ENCODE measurements at regions not wholly inside any gene's neighbourhood (a gene's known extent, or its start where the extent isn't known, plus 50 kb on each side); places are given as distances from the start of the nearest gene placed in this dataset.

DNA sequence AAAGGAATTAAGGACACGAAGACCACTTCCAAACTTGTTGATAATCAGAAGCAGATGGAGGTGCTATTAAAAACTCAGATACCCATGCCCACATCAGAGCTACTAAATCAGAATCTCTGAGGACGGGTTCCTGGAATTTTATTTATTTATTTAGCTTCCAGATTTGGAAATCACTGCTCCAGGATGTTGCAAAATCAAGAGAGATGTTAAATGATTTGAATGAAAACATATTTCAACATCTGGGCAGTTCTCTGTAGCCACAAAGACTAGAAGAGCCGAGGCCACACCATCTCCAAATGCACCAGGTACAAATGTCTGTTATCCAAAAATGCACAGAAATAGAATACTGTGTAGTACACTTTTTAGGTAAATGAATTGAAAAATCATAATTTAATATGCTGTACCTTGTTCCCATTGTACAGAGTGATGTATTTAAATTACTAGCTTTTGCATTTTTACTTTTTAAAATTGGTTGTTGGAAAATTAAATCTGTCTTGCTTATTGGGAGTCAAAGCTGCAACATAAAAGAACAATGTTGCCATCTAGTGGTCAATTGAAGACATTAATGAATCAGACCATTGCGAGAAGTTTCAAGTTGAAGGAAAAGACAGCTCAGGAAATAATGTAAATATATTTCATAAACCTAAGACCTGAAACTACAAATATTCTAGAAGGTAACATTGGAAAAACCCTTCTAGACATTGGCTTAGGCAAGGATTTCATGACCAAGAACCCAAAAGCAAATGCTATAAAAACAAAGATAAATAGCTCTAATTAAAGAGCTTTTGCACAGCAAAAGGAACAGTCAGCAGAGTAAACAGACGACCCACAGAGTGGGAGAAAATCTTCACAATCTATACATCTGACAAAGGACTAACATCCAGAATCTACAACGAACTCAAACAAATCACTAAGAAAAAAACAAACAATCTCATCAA, 151.3 kb upstream of the TTC29 start:
- Mint-ChIP-seq H3K4me3 (no peak overlapping the region), H3K27ac (ENCODE audit: unreplicated experiment) (no peak overlapping the region), H3K9me3 (no peaks in the 10 kb centered on the region), H3K4me1 (no peaks in the 10 kb centered on the region), H3K36me3 (ENCODE audit: low read depth) (no peaks in the 10 kb centered on the region), H3K27me3 (ENCODE audit: low read depth) (no peaks in the 10 kb centered on the region)
- DNase-seq (ENCODE audit: low read depth, low spot score) = no peak
- TF ChIP-seq, protein P1, sequence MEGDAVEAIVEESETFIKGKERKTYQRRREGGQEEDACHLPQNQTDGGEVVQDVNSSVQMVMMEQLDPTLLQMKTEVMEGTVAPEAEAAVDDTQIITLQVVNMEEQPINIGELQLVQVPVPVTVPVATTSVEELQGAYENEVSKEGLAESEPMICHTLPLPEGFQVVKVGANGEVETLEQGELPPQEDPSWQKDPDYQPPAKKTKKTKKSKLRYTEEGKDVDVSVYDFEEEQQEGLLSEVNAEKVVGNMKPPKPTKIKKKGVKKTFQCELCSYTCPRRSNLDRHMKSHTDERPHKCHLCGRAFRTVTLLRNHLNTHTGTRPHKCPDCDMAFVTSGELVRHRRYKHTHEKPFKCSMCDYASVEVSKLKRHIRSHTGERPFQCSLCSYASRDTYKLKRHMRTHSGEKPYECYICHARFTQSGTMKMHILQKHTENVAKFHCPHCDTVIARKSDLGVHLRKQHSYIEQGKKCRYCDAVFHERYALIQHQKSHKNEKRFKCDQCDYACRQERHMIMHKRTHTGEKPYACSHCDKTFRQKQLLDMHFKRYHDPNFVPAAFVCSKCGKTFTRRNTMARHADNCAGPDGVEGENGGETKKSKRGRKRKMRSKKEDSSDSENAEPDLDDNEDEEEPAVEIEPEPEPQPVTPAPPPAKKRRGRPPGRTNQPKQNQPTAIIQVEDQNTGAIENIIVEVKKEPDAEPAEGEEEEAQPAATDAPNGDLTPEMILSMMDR (conservative IDR thresholded peaks at IDR 0.05) = peak; percentile 82

DNA sequence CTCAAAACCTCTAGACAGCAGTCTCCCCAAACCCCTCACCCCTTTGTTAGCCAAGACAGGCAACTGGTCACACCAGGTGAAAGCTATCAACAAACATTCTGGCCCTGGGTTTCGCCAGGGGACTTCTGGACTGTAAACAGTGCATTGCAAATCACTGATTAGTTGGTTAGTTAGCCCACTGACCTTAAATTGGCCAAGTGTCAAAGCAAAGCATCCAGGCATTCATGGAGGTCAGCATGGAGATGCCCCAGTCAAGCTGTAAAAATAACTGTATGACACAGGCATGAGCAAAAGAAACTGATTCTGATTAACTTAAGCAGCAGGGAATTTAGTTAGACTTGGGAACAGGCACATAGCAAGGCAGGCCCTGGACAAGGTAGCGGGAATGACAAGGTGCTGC, 156.0 kb upstream of the TTC29 start:
- Mint-ChIP-seq H3K27me3 (ENCODE audit: low read depth) (no peaks in the 10 kb centered on the region), H3K36me3 (ENCODE audit: low read depth) (no peaks in the 10 kb centered on the region), H3K4me3 (no peak overlapping the region), H3K27ac (ENCODE audit: unreplicated experiment) (no peak overlapping the region), H3K9me3 (no peaks in the 10 kb centered on the region), H3K4me1 (no peaks in the 10 kb centered on the region)
- DNase-seq (ENCODE audit: low read depth, low spot score) = no peak
- TF ChIP-seq, protein P1 (conservative IDR thresholded peaks at IDR 0.05) = no peak

DNA sequence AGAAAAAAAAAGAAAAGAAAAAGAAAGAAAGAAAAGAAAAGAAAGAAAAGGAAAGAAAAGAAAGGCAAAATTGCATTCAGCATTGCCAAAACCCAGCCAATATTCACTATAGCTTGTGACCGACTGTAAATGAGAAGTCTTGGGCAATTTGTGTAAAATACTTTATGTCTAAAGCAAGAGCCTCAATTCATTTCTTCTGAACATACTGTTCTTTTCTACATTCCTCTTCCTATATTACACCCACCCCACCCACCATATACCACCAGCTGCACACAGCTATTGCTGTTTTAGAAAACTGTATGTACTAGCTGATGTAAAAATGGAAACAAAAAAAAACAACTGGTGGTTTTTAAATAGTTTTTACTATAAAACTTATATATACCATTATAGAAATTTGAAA, 156.9 kb upstream of the TTC29 start:
- H3K4me1 Mint-ChIP-seq = no peaks in the 10 kb centered on the region
- no peak overlapping the region for H3K27ac Mint-ChIP-seq (ENCODE audit: unreplicated experiment)
- no peak overlapping the region for H3K4me3 Mint-ChIP-seq
- no peaks in the 10 kb centered on the region for H3K27me3 Mint-ChIP-seq (ENCODE audit: low read depth)
- TF ChIP-seq, protein P1 (conservative IDR thresholded peaks at IDR 0.05) = no peak
- no peaks in the 10 kb centered on the region for H3K9me3 Mint-ChIP-seq
- DNase-seq (ENCODE audit: low read depth, low spot score) = no peak
- H3K36me3 Mint-ChIP-seq (ENCODE audit: low read depth) = no peaks in the 10 kb centered on the region

DNA sequence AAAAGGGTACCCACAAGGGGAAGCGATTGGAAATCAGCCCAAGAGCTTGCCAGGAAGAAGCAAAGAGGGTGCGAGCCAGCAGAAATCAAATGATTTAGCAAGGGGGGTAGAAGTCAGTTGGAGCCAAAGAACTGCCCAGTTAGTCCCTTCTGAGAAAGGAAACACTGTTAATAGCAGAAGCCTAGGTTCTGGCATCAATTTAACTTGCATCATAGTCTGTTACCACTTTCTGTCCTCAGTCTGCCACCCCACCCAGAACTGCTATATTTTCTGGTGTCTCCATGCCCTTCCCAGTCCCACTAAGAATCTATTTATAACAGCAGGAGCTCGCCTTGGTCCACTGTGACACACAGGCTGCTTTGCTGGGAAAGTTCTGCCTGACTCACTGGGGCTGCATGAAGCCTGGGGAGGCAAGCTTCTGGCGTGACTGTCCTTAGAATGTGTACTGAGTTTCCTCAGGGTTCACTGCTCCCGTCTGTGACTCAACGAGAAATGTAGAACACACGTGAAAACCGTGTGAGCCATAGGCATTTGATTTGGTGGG, 157.8 kb upstream of the TTC29 start:
- Mint-ChIP-seq H3K9me3 (no peaks in the 10 kb centered on the region), H3K4me3 (no peak overlapping the region), H3K4me1 (no peaks in the 10 kb centered on the region), H3K36me3 (ENCODE audit: low read depth) (no peaks in the 10 kb centered on the region), H3K27me3 (ENCODE audit: low read depth) (no peaks in the 10 kb centered on the region), H3K27ac (ENCODE audit: unreplicated experiment) (peak overlapping the region; percentile 90)
- DNase-seq (ENCODE audit: low read depth, low spot score) = no peak
- TF ChIP-seq, protein P1 (conservative IDR thresholded peaks at IDR 0.05) = no peak

DNA sequence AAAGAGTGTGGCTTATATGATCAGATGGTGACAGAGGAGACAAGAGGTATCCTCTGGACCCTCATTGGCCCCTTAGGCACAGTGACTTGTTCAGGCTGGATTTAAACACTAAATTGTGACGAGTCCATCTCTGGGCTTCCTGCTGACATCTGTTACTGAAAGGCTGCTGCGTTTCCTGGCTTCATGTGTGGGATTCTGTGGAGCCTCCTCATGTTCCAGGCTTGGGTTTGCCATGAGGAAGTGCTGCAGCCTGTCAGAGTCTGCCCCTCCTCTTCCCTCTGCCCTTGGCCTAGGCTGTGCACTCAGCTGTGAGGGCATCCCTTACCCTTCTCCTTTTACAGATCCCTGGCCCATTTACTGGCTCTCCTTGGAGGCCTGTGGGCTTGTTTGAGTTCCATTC, 159.1 kb upstream of the TTC29 start:
- Mint-ChIP-seq H3K27ac (ENCODE audit: unreplicated experiment) (no peak overlapping the region), H3K27me3 (ENCODE audit: low read depth) (no peaks in the 10 kb centered on the region), H3K4me3 (no peak overlapping the region), H3K4me1 (no peaks in the 10 kb centered on the region), H3K9me3 (no peaks in the 10 kb centered on the region), H3K36me3 (ENCODE audit: low read depth) (no peaks in the 10 kb centered on the region)
- DNase-seq (ENCODE audit: low read depth, low spot score) = no peak
- TF ChIP-seq, protein P1 (conservative IDR thresholded peaks at IDR 0.05) = no peak
